ENCODE measurements at regions not wholly inside any gene's neighbourhood (a gene's known extent, or its start where the extent isn't known, plus 50 kb on each side); places are given as distances from the start of the nearest gene placed in this dataset.

DNA sequence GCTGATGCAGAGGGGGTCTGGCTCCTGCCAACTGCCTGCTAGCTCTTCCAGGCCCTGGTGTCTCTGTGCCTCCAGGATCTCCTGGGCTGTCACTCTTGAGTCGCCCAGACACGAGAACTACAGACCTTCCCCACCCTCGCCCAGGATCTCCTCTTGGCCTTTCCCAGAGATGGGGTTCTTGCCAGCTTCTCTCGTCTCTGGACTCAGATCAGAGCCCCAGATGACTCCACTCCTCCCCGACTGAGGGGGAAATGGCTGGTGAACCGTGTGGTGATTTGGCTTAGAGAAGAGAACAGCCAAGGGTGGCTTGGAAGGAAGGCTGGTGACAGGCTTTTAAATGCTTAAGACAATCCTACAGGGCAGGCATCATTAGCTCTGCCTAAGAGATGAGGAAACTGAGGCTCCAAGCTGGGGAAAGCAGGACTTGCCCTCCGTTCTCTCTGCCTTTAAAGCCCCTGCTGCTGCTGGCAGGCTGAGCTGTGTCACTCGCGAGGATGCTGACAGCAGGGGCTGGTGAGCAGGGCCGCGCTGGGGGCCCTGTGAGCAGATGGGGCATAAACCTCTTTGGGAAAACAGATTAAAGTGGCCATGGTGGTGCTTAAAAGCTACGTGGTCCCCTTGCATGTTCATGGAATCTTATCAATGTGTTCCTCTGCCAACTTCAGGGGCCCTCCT lies 90.3 kb upstream of the THY1 start:
- CTCF ChIA-PET, result interaction anchor here (0.7 kb wide), 2 partner anchors 26 to 131 kb away, joined by 3 read pairs; no protein-coding TSS in a partner anchor

DNA sequence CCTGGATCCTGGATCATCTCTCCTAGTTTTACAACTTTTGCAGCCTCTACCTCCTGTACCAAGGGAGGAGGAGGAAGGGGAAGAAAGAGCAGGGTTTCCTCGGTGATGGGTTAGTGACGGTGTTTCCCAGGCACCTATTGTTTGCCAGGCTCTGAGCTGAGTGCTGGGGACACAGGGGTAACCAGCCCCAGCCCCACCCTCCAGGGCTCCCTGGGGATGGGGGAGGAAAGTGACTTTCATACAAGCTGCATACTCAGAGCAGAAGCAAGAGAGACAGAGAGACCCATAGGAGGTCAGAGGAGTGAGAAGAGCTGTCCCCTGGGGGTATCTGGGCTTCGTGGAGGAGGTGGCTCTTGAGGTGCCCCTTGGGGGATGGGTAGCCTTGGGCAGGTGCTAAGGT lies 89.4 kb upstream of the THY1 start:
- BruUV-seq (replicated peaks), result no TSS peak
- Mint-ChIP-seq H3K9me3 (ENCODE audit: unreplicated experiment) (no peaks in the 10 kb centered on the region), H3K4me3 (ENCODE audit: unreplicated experiment) (no peak overlapping the region), H3K36me3 (ENCODE audit: insufficient read depth, unreplicated experiment) (no peaks in the 10 kb centered on the region), H3K27ac (ENCODE audit: low read depth, unreplicated experiment) (no peak overlapping the region), H3K27me3 (ENCODE audit: insufficient read depth, unreplicated experiment) (peaks cover 55% of the 10 kb centered on the region), H3K4me1 (ENCODE audit: insufficient read depth, unreplicated experiment) (peaks cover 13% of the 10 kb centered on the region)
- no peak for DNase-seq (ENCODE audit: unreplicated experiment)
- ChIA-PET POLR2A (no interaction called here), CTCF (interaction anchor here (0.7 kb wide), 1 partner anchor 316 kb away, joined by 4 read pairs; no protein-coding TSS in a partner anchor)
- TF ChIP-seq, protein P1, sequence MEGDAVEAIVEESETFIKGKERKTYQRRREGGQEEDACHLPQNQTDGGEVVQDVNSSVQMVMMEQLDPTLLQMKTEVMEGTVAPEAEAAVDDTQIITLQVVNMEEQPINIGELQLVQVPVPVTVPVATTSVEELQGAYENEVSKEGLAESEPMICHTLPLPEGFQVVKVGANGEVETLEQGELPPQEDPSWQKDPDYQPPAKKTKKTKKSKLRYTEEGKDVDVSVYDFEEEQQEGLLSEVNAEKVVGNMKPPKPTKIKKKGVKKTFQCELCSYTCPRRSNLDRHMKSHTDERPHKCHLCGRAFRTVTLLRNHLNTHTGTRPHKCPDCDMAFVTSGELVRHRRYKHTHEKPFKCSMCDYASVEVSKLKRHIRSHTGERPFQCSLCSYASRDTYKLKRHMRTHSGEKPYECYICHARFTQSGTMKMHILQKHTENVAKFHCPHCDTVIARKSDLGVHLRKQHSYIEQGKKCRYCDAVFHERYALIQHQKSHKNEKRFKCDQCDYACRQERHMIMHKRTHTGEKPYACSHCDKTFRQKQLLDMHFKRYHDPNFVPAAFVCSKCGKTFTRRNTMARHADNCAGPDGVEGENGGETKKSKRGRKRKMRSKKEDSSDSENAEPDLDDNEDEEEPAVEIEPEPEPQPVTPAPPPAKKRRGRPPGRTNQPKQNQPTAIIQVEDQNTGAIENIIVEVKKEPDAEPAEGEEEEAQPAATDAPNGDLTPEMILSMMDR (IDR thresholded peaks at IDR 0.05; ENCODE audit: unreplicated experiment), result no peak
- intact Hi-C loops (cut with micrococcal nuclease), result no loop called here

More for the DNA sequence above, 90.3 kb upstream of the THY1 start:
- Mint-ChIP-seq H3K36me3 (ENCODE audit: insufficient read depth, unreplicated experiment) (no peaks in the 10 kb centered on the region), H3K27me3 (ENCODE audit: insufficient read depth, unreplicated experiment) (peaks cover 64% of the 10 kb centered on the region), H3K4me1 (ENCODE audit: insufficient read depth, unreplicated experiment) (peaks cover 13% of the 10 kb centered on the region), H3K27ac (ENCODE audit: low read depth, unreplicated experiment) (no peak overlapping the region), H3K4me3 (ENCODE audit: unreplicated experiment) (no peak overlapping the region), H3K9me3 (ENCODE audit: unreplicated experiment) (no peaks in the 10 kb centered on the region)
- intact Hi-C loops (cut with micrococcal nuclease), result no loop called here
- BruUV-seq (replicated peaks), result no TSS peak
- TF ChIP-seq, protein P1 (IDR thresholded peaks at IDR 0.05; ENCODE audit: unreplicated experiment), result no peak
- no peak for DNase-seq (ENCODE audit: unreplicated experiment)
- POLR2A ChIA-PET, result no interaction called here

DNA sequence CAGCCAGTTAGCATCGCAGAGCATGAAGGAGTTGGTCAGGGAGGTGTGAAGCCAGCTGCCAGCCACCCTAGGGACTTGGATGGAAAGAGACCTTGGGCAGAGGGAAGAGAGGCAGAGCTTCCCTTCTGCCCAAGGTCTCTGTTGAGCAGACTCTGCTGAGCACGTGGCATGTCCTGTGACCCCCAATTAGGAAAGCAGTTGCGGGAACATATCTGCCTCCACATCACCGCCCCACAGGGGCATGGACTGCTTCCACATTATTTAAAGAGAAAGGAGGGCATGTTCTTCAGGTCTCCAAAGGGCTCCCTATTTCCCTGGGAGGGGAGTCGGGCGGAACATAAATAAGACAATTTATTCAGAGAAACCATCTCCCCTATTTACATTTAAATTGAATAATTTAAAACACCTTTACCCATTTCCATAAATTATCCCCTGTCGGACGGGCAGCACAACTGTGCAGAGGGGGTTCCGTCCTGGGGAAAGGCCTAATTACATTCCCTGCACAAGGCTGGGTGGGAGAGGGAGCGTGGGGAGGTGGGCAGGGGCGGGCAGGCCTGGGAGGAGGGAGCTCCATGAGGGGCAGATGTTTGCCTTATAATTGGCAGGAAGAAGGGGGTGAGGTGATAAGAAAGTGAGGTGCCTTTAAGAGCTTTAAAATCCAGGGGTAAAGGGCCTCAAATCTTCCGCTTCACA lies 88.8 kb upstream of the THY1 start:
- ChIA-PET POLR2A (no interaction called here), CTCF (interaction anchor here (0.7 to 1.3 kb wide), 2 partner anchors 29 to 316 kb away, joined by 3 to 4 read pairs; no protein-coding TSS in a partner anchor)
- Mint-ChIP-seq H3K27me3 (ENCODE audit: insufficient read depth, unreplicated experiment) (peaks cover 49% of the 10 kb centered on the region), H3K27ac (ENCODE audit: low read depth, unreplicated experiment) (no peak overlapping the region), H3K4me3 (ENCODE audit: unreplicated experiment) (no peak overlapping the region), H3K4me1 (ENCODE audit: insufficient read depth, unreplicated experiment) (peaks cover 13% of the 10 kb centered on the region), H3K9me3 (ENCODE audit: unreplicated experiment) (no peaks in the 10 kb centered on the region), H3K36me3 (ENCODE audit: insufficient read depth, unreplicated experiment) (no peaks in the 10 kb centered on the region)
- no TSS peak for BruUV-seq (replicated peaks)
- TF ChIP-seq, protein P1 (IDR thresholded peaks at IDR 0.05; ENCODE audit: unreplicated experiment), result no peak
- intact Hi-C loops (cut with micrococcal nuclease), result no loop called here
- no peak for DNase-seq (ENCODE audit: unreplicated experiment)

DNA sequence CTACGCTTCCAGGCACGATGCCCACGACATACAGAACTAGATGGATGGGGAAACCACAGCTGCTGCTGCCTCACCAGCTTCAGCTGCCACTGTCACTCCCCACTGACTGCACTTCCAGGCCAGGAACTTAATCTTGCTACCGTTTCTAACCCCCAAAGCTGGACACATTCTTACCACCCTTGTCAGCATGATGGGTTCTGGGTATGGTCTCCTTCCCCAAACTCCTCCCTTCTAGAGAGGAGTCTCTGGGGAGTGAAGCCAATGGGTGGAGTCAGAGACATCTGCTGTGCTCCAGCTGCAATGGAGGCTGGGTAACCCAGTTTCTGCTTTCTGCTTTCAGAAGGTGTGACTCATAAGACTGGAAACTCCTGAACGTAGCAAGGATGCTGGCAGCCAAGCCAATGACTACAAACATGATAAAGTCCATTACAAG lies 87.0 kb upstream of the THY1 start:
- DNase-seq (ENCODE audit: unreplicated experiment), result peak; percentile 71
- intact Hi-C loops (cut with micrococcal nuclease), result no loop called here
- peak overlapping the region; percentile 70 for H3K27ac Mint-ChIP-seq (ENCODE audit: low read depth, unreplicated experiment)
- no peaks in the 10 kb centered on the region for H3K9me3 Mint-ChIP-seq (ENCODE audit: unreplicated experiment)
- no peak overlapping the region for H3K4me3 Mint-ChIP-seq (ENCODE audit: unreplicated experiment)
- H3K4me1 Mint-ChIP-seq (ENCODE audit: insufficient read depth, unreplicated experiment), result peaks cover 8% of the 10 kb centered on the region
- TF ChIP-seq, protein P1 (IDR thresholded peaks at IDR 0.05; ENCODE audit: unreplicated experiment), result no peak
- ChIA-PET POLR2A (interaction anchor here (0.7 to 1.2 kb wide), 2 partner anchors 17 to 20 kb away, joined by 3 to 4 read pairs; no protein-coding TSS in a partner anchor), CTCF (interaction anchor here (0.6 to 1.1 kb wide), 4 partner anchors 30 to 798 kb away, joined by 3 to 5 read pairs (median 3); no protein-coding TSS in a partner anchor)
- H3K36me3 Mint-ChIP-seq (ENCODE audit: insufficient read depth, unreplicated experiment), result no peaks in the 10 kb centered on the region
- H3K27me3 Mint-ChIP-seq (ENCODE audit: insufficient read depth, unreplicated experiment), result peaks cover 39% of the 10 kb centered on the region
- no TSS peak for BruUV-seq (replicated peaks)

Data from MCF 10A (cell line).